Stimulated activated naive CD4-positive, alpha-beta T cell (primary cell): ENCODE measurements at regions not wholly inside any gene's neighbourhood (a gene's known extent, or its start where the extent isn't known, plus 50 kb on each side); places are given as distances from the start of the nearest gene placed in this dataset.
A peak's percentile ranks its signal among the peaks of the same experiment; 100 is the strongest.

Source experiments
- DNase-seq, 6 experiments: peaks; one replicate each; lab custom pipeline; 2025; lab: John Stamatoyannopoulos, UW

- no peak for DNase-seq
Observed at GRCh38 chr7:130963339-130963738, 229.3 kb upstream of the KLF14 start.

GRCh38 chr7:130965515-130965914 lies 231.5 kb upstream of the KLF14 start:
- DNase-seq, result no peak

DNA sequence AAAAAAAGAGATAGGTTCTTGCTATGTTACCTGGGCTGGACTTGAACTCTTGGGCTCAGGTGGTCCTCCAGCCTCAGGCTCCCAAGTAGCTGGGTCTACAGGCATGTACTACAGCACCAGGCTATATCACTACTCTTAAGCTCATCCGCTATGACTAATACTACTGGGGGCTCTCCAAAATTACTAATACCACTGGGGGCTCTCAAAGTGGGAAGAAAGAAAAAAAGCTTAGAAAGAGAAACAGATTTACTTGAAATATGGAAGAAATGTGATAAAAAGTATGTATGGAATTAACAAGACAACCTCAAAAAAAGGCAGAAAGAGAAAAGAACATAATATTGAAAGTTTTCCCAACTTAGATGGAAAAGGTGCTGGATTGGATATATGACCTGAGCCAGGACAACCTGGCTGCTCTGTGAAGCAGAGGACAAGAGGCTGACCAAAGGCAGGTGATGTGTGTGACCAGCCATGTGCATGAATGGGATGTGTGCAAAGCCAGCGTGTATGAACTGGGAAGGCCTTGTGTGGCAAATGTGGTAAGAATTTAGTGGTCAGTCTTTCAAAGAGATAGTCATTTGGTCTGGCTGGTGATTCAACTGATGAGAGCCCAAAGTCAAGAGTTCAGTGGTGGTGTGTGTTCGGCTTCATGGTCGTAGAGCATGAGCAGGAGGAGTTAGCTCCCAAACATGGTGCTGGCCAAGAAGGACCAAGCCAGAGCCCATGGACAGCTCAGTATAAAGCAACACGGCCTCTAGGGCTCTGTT lies 232.4 kb upstream of the KLF14 start:
- no peak for DNase-seq

DNA sequence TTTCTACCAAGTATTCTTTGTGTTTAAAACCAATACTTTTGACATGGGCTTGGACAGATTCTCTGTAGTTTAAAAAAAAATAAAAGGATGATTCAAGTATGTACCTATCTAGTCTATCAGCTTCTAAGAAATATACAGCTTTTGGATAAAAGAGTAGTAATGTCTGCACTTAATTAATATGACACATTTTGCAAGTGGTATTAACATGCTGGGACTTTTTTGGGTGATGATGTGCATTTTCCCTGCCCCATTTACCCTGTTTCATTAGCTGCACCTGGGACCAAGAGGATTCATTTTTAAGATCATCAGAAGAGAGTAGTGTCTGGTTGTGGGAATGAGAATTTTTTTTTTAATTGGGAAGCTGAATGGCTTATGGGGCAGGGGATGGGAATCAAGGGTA lies 236.2 kb upstream of the KLF14 start:
- no peak for DNase-seq

- DNase-seq, result no peak
Observed at GRCh38 chr7:130970696-130971095, 236.7 kb upstream of the KLF14 start.

DNA sequence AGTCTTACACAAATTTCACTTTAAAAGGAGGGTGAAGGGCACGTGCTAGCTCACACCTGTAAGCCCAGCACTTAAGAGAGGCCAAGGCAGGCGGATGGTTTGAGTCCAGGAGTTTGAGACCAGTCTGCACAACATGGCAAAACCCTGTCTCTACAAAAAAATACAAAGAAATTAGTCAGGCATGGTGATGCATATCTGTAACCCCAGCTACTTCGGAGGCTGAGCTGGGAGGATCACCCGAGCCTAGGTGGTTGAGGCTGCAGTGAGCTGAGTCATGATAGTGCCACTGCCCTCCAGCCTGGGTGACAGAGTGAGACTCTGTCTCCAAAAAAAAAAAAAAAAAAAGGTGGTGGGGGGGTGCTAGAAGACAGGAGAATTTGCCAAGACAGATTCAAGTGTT lies 237.3 kb upstream of the KLF14 start:
- no peak for DNase-seq

DNA sequence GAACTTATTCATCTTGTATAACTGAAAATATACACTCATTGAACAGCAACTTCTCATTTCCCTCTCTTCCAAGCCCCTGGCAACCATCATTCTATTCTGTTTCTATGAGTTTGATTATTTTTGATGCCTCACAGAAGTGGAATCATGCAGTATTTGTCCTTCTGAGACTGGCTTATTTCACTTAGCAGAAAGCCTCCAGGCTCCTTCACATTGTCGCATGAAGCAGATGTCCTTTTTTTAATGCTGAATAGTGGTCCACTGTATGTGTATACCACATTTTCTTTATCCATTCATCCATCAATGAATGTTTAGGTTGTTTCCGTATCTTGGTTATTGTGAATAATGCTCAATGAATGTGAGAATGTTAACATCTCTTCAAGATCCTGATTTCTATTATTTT lies 238.2 kb upstream of the KLF14 start:
- DNase-seq, result no peak

DNA sequence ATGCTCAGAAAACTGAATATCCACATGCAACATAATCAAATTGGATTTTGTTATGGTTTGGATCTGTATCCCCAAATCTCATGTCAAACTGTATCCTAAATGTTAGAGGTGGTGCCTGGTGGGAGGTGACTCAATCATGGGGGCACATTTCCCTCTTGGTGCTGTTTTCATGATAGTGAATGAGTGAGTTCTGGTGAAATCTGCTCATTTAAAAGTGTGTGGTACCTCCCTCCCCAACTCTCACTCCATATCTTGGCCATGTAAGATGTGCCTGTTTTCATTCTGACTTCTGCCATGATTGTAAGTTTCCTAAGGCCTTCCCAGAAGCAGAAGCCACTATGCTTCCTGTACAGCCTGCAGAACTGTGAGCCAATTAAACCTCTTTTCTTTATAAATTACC lies 239.6 kb upstream of the KLF14 start:
- DNase-seq, result no peak

- DNase-seq, result no peak
Observed at GRCh38 chr7:130974169-130974568, 240.2 kb upstream of the KLF14 start.

DNA sequence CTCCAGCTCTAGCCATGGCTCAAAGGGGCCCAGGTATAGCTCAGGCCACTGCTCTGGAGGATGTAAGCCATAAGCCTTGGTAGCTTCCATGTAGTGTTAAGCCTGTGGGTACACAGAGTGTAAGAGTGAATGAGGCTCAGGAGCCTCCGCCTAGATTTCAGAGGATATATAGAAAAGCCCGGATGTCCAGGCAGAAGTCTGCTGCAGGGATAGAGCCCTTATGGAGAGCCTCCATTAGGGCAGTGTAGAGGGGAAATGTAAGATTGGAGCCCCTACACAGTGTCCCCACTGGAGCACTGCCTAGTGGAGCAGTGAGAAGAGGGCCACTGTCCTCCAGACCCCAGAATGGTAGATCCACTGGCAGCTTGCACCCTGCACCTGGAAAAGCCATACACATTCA lies 240.8 kb upstream of the KLF14 start:
- no peak for DNase-seq

GRCh38 chr7:130975731-130976130 lies 241.7 kb upstream of the KLF14 start:
- DNase-seq, result no peak

DNA sequence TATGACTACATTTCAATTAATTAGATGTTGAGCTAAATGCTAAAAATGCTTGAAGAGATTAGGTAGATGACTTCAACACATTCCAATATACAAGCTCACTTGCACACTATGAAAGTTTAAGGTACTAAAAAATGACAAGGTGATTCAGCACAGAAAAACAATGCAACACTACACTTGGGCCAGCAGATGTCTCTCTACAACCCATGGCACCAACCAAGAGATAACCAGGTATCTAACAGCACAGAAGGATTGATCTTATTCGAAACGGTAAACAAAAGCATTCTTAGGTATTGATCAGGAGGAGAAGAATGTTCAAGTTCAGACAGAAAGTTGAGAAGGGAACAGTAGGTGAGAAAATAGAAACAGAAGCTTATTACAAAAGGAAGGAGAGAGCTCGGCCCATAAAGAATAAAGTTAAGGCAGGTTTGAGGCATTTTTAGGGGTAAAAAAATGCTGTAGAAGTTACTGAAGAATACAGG lies 248.2 kb upstream of the KLF14 start:
- peak in 3 of 6 experiments; percentile 35 to 62 (median 53) for DNase-seq

GRCh38 chr7:130982651-130983050 lies 248.6 kb upstream of the KLF14 start:
- peak in 1 of 6 experiments; percentile 42 for DNase-seq

GRCh38 chr7:130985361-130985760 lies 251.4 kb upstream of the KLF14 start:
- no peak for DNase-seq

GRCh38 chr7:130986261-130986690 lies 252.3 kb upstream of the KLF14 start:
- DNase-seq, result peak in 3 of 6 experiments; percentile 18 to 20 (median 19)

GRCh38 chr7:130987092-130987491 lies 253.1 kb upstream of the KLF14 start:
- no peak for DNase-seq

GRCh38 chr7:130988443-130988842 lies 254.4 kb upstream of the KLF14 start:
- peak in 5 of 6 experiments; percentile 14 to 37 (median 28) for DNase-seq

- no peak for DNase-seq
Observed at GRCh38 chr7:130989101-130989795, 255.2 kb upstream of the KLF14 start.

- DNase-seq, result peak in 5 of 6 experiments; percentile 25 to 56 (median 49)
Observed at GRCh38 chr7:130990178-130990832, 256.3 kb upstream of the KLF14 start.

- no peak for DNase-seq
Observed at GRCh38 chr7:130993671-130994365, 259.8 kb upstream of the KLF14 start.

DNA sequence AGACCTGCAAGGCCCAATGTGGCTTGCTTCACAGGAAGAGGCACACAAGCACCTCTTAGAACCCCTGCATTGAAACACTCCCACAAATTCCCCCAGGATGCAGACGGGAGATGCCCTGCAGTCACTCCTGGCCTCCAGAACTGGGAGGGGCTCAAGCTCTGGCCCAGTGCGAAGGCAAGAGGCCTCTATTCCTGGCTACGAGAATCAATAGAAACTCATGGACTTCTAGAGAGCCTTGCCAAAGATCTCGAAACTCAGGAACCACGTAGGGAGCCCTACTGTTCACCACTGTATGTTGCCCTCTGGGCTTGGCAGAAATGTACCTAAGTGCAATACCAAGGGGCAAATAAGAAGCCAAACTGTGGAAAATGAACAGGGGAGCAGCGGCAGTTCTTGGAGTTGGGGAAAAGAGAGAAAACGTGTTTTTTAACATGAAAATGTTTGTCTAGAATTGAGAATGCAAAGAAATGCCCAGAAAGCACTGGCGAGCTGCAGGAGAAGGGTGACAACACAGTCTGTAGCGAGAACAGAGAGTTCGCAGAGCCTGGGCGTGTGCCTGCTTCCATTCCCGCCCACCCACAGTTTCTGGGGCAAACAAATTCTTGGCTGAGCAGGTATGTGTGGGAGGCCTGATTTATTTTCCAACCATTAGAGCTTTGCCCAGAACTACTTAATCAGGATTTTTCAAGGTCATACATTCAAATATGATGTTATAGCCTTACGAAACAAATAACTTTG lies 260.5 kb upstream of the KLF14 start:
- no peak for DNase-seq
